ENCODE measurements at regions not wholly inside any gene's neighbourhood (a gene's known extent, or its start where the extent isn't known, plus 50 kb on each side); places are given as distances from the start of the nearest gene placed in this dataset.

GRCh38 chr15:97153356-97153965 lies 807.0 kb upstream of the ARRDC4 start:
- no peaks in the 10 kb centered on the region for H3K9me3 ChIP-seq
- H3K36me3 ChIP-seq, result no peaks in the 10 kb centered on the region
- ATAC-seq (no peak), DNase-seq (no peak)
- H3K27ac ChIP-seq, result no peak overlapping the region
- no peaks in the 10 kb centered on the region for H3K4me1 ChIP-seq
- TF ChIP-seq POLR2A (IDR thresholded peaks at IDR 0.05) (no peak), CTCF (IDR thresholded peaks at IDR 0.05) (no peak)
- H3K27me3 ChIP-seq, result peaks cover 0 to 8% (median 0%) of the 10 kb centered on the region in 9 donors
- intact Hi-C loops (cut with DNase I), result loop anchor here in 1 of 10 donors (10.0 kb wide), 1 partner anchor 61 kb away; no protein-coding TSS in a partner anchor
- 56 to 72% (median 70%) methylated on average over 1 of the region's 1 CpG for WGBS, 4 donors
- H3K4me3 ChIP-seq, result no peak overlapping the region

GRCh38 chr15:97156739-97157265 lies 803.7 kb upstream of the ARRDC4 start:
- no peak overlapping the region for H3K27ac ChIP-seq
- intact Hi-C loops (cut with DNase I), result loop anchor here in 1 of 10 donors (10.0 kb wide), 1 partner anchor 58 kb away; no protein-coding TSS in a partner anchor
- no peak for ATAC-seq
- no peaks in the 10 kb centered on the region for H3K36me3 ChIP-seq
- no peak for TF ChIP-seq POLR2A (IDR thresholded peaks at IDR 0.05)
- no peak for TF ChIP-seq CTCF (IDR thresholded peaks at IDR 0.05)
- no peak overlapping the region for H3K4me3 ChIP-seq
- WGBS, 4 donors, result 78 to 93% (median 82%) methylated on average over 2 of the region's 2 CpGs
- no peaks in the 10 kb centered on the region for H3K4me1 ChIP-seq
- peaks cover 0 to 3% (median 0%) of the 10 kb centered on the region in 9 donors for H3K27me3 ChIP-seq
- H3K9me3 ChIP-seq, result no peaks in the 10 kb centered on the region
- no peak for DNase-seq

GRCh38 chr15:97162805-97163495 lies 797.6 kb upstream of the ARRDC4 start:
- intact Hi-C loops (cut with DNase I), result no loop called here
- Histone ChIP-seq H3K9me3 (no peaks in the 10 kb centered on the region), H3K27ac (no peak overlapping the region), H3K4me3 (no peak overlapping the region), H3K4me1 (no peaks in the 10 kb centered on the region), H3K27me3 (no peaks in the 10 kb centered on the region), H3K36me3 (no peaks in the 10 kb centered on the region)
- 76 to 81% (median 80%) methylated on average over 2 of the region's 2 CpGs for WGBS, 4 donors
- DNase-seq (no peak), ATAC-seq (no peak)
- TF ChIP-seq POLR2A (IDR thresholded peaks at IDR 0.05), result no peak
- no peak for TF ChIP-seq CTCF (IDR thresholded peaks at IDR 0.05)

- DNase-seq (no peak), ATAC-seq (no peak)
- no peak for TF ChIP-seq CTCF (IDR thresholded peaks at IDR 0.05)
- intact Hi-C loops (cut with DNase I), result no loop called here
- Histone ChIP-seq H3K9me3 (no peaks in the 10 kb centered on the region), H3K27me3 (no peaks in the 10 kb centered on the region), H3K36me3 (no peaks in the 10 kb centered on the region), H3K27ac (no peak overlapping the region), H3K4me3 (no peak overlapping the region), H3K4me1 (no peaks in the 10 kb centered on the region)
- WGBS, 4 donors, result 72 to 78% (median 75%) methylated on average over 2 of the region's 2 CpGs
Observed at GRCh38 chr15:97165205-97165604, 795.3 kb upstream of the ARRDC4 start.

Data from heart left ventricle (tissue), 16 donors.